MM.1S (cell line): ENCODE measurements at regions not wholly inside any gene's neighbourhood (a gene's known extent, or its start where the extent isn't known, plus 50 kb on each side); places are given as distances from the start of the nearest gene placed in this dataset.

Experiments used
- DNase-seq: peaks from one replicate; pipeline ENCODE4 v3.0.0-alpha.2; 2015
- H2AFZ ChIP-seq: fragments of 300-600 bp; sonication (generic); 2 replicates; pipeline ENCODE4 v1.6.0; 2016; ENCODE audit warnings: antibody characterized with exemption, low read length
- H3F3A ChIP-seq: fragments of 300-600 bp; sonication (generic); 2 replicates; pipeline ENCODE4 v1.6.1; 2016; ENCODE audit warnings: mild to moderate bottlenecking, antibody characterized with exemption, low read length, moderate library complexity, mixed read lengths; ENCODE audit not compliant: insufficient read depth
- H3K27ac ChIP-seq: fragments of 300-600 bp; sonication (generic); 2 replicates; pipeline ENCODE4 v1.5.1; 2016; ENCODE audit warnings: mild to moderate bottlenecking, low read length
- H3K27me3 ChIP-seq: fragments of 300-600 bp; sonication (generic); replicated peaks from 2 replicates; pipeline ENCODE4 v1.6.0; 2016; ENCODE audit warnings: low read length; ENCODE audit not compliant: insufficient read depth
- H3K36me3 ChIP-seq: fragments of 300-600 bp; sonication (generic); replicated peaks from 2 replicates; pipeline ENCODE4 v1.6.1; 2016; ENCODE audit warnings: mild to moderate bottlenecking, low read length, mixed read lengths; ENCODE audit not compliant: insufficient read depth
- H3K4me1 ChIP-seq: fragments of 300-600 bp; sonication (generic); 2 replicates; pipeline ENCODE4 v1.6.1; 2016; ENCODE audit warnings: low read length, mixed read lengths
- H3K4me2 ChIP-seq: fragments of 300-600 bp; sonication (generic); 2 replicates; pipeline ENCODE4 v1.6.0; 2016; ENCODE audit warnings: low read depth, low read length
- H3K4me3 ChIP-seq: fragments of 300-600 bp; sonication (generic); 2 replicates; pipeline ENCODE4 v1.5.1; 2016; ENCODE audit warnings: low read length, mixed read lengths
- H3K79me2 ChIP-seq: fragments of 300-600 bp; sonication (generic); 2 replicates; pipeline ENCODE4 v1.6.1; 2016; ENCODE audit warnings: mixed run types, low read length, mixed read lengths
- H3K9ac ChIP-seq: fragments of 300-600 bp; sonication (generic); 2 replicates; pipeline ENCODE4 v1.6.1; 2016; ENCODE audit warnings: low read length, mixed read lengths
- H3K9me2 ChIP-seq: fragments of 300-600 bp; sonication (generic); replicated peaks from 2 replicates; pipeline ENCODE4 v1.6.1; 2016; ENCODE audit warnings: mild to moderate bottlenecking, low read length, mixed read lengths; ENCODE audit not compliant: insufficient read depth
- H3K9me3 ChIP-seq: fragments of 300-600 bp; sonication (generic); replicated peaks from 2 replicates; pipeline ENCODE4 v1.6.1; 2016; ENCODE audit warnings: mild to moderate bottlenecking, low read length, mixed read lengths; ENCODE audit not compliant: insufficient read depth
- H4K20me1 ChIP-seq: fragments of 300-600 bp; sonication (generic); 2 replicates; pipeline ENCODE4 v1.6.1; 2016; ENCODE audit warnings: mild to moderate bottlenecking, low read length, moderate library complexity, mixed read lengths; ENCODE audit not compliant: insufficient read depth
- EZH2 ChIP-seq: fragments of 300-600 bp; sonication (generic); optimal IDR thresholded peaks from 2 replicates; pipeline ENCODE3; 2017; ENCODE audit warnings: low read depth, mild to moderate bottlenecking, antibody characterized with exemption, low read length, mixed read lengths
- EZH2phosphoT487 ChIP-seq: fragments of 300-600 bp; sonication (generic); IDR thresholded peaks from 2 replicates; pipeline ENCODE4 v1.6.1; 2018; ENCODE audit warnings: antibody characterized with exemption, low read length
- TF ChIP-seq, protein P1 (sequence below): fragments of 300-600 bp; sonication (generic); IDR thresholded peaks from 2 replicates; pipeline ENCODE4 v1.5.1; 2016; ENCODE audit warnings: antibody characterized with exemption, low read length, mixed read lengths

DNA sequence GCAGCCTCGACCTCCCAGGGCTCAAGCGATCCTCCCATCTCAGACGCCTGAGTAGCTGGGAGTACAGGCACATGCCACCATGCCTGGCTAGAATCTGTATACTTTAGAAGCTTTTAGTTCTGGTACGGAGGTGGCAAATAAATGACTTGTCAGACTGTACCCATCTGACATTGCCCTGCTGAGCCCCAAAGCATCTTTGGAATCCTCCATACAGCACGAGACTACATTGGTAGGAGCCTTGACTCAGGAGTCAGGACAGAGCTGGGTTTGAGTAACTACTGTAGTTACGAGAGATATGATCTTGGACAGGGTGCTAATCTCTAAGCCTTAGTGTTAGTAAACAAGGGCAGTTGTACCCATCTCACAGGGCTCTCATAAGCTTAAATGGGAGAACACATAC is 67.8 kb upstream of the NPHP3 start:
- H3K27me3 ChIP-seq: no peaks in the 10 kb centered on the region
- DNase-seq: no peak

DNA sequence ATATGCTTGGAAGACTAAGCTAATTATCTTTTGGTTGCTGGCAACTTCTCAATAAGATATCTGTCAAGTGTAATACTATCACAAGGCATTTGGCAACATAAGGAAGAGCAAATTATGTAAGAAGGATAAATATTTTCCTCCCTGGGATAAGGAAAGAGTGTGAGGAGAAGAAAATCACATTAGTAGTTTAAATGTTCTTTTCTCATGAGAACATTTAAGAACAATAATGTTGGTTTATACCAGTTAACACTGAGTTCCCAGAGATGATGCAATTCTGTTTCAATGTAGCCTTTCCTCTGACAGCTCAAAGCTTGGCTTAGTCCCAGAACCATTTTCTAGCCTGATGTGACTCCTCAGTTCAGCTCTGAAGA is 66.1 kb upstream of the NPHP3 start:
- no peak overlapping the region for H3K4me2 ChIP-seq
- TF ChIP-seq, protein P1, sequence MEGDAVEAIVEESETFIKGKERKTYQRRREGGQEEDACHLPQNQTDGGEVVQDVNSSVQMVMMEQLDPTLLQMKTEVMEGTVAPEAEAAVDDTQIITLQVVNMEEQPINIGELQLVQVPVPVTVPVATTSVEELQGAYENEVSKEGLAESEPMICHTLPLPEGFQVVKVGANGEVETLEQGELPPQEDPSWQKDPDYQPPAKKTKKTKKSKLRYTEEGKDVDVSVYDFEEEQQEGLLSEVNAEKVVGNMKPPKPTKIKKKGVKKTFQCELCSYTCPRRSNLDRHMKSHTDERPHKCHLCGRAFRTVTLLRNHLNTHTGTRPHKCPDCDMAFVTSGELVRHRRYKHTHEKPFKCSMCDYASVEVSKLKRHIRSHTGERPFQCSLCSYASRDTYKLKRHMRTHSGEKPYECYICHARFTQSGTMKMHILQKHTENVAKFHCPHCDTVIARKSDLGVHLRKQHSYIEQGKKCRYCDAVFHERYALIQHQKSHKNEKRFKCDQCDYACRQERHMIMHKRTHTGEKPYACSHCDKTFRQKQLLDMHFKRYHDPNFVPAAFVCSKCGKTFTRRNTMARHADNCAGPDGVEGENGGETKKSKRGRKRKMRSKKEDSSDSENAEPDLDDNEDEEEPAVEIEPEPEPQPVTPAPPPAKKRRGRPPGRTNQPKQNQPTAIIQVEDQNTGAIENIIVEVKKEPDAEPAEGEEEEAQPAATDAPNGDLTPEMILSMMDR: no peak
- TF ChIP-seq EZH2: no peak
- no peak for TF ChIP-seq EZH2phosphoT487
- H3K9me2 ChIP-seq: no peaks in the 10 kb centered on the region
- H3K9me3 ChIP-seq: no peaks in the 10 kb centered on the region
- DNase-seq: no peak
- no peaks in the 10 kb centered on the region for H3F3A ChIP-seq
- H3K79me2 ChIP-seq: no peaks in the 10 kb centered on the region
- no peaks in the 10 kb centered on the region for H4K20me1 ChIP-seq
- no peak overlapping the region for H3K4me3 ChIP-seq
- no peaks in the 10 kb centered on the region for H3K4me1 ChIP-seq
- no peaks in the 10 kb centered on the region for H3K27me3 ChIP-seq
- no peaks in the 10 kb centered on the region for H3K36me3 ChIP-seq
- H3K9ac ChIP-seq: no peak overlapping the region
- no peak overlapping the region for H3K27ac ChIP-seq
- H2AFZ ChIP-seq: no peak overlapping the region

More for the DNA sequence above, 67.8 kb upstream of the NPHP3 start:
- no peak overlapping the region for H3K4me2 ChIP-seq
- no peak overlapping the region for H3K27ac ChIP-seq
- H2AFZ ChIP-seq: no peak overlapping the region
- H3K36me3 ChIP-seq: no peaks in the 10 kb centered on the region
- H3F3A ChIP-seq: no peaks in the 10 kb centered on the region
- no peaks in the 10 kb centered on the region for H3K9me3 ChIP-seq
- no peak overlapping the region for H3K4me3 ChIP-seq
- TF ChIP-seq, protein P1: no peak
- TF ChIP-seq EZH2: no peak
- TF ChIP-seq EZH2phosphoT487: no peak
- no peaks in the 10 kb centered on the region for H3K4me1 ChIP-seq
- H3K79me2 ChIP-seq: no peaks in the 10 kb centered on the region
- no peak overlapping the region for H3K9ac ChIP-seq
- no peaks in the 10 kb centered on the region for H3K9me2 ChIP-seq
- H4K20me1 ChIP-seq: no peaks in the 10 kb centered on the region

DNA sequence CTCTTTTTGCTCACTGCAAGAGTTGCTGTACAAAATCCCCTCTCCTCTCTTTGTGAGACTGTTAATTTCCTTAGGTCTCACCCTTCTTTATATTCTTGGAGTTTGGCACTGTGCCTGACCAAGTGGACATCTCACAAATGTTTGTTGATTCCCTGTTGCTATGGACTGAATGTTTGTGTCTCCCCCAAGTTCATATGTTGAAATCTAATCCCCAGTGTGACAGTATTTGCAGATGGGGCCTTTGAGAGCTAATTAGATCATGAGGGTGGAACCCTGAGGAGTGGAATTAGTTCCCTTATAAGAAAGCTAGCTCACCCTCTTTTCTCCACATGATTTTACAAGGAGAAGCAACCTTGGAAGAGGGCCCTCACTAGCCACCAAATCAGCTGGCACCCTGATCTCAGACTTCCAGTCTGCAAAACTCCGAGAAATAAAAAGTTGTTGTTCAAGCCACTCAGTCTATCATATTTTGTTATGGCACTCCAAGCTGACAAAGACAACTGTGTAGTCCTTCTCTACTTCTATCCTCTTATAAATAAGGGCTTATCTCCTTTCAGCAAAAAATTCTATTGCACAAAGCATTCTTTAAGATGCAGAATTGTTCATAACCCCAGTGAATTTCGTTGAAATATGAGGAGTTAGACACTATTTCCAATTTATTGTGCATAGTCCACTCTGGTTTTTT is 65.5 kb upstream of the NPHP3 start:
- Histone ChIP-seq H3K9me2 (no peaks in the 10 kb centered on the region), H3K27me3 (no peaks in the 10 kb centered on the region), H3K4me2 (no peak overlapping the region), H3K36me3 (no peaks in the 10 kb centered on the region), H3K4me1 (no peaks in the 10 kb centered on the region), H3K9ac (no peak overlapping the region), H2AFZ (no peak overlapping the region), H4K20me1 (no peaks in the 10 kb centered on the region), H3K9me3 (no peaks in the 10 kb centered on the region), H3K79me2 (no peaks in the 10 kb centered on the region), H3F3A (no peaks in the 10 kb centered on the region), H3K4me3 (no peak overlapping the region), H3K27ac (no peak overlapping the region)
- no peak for DNase-seq
- TF ChIP-seq EZH2phosphoT487 (no peak), EZH2 (no peak)
- TF ChIP-seq, protein P1: no peak
